ENCODE measurements at regions not wholly inside any gene's neighbourhood (a gene's known extent, or its start where the extent isn't known, plus 50 kb on each side); places are given as distances from the start of the nearest gene placed in this dataset.

- H3K9me3 ChIP-seq: no peaks in the 10 kb centered on the region
- no peaks in the 10 kb centered on the region for H3F3A ChIP-seq (replicated peaks; ENCODE audit: insufficient read depth)
- no peaks in the 10 kb centered on the region for H3K79me2 ChIP-seq (ENCODE audit: insufficient read depth)
- H4K20me1 ChIP-seq (ENCODE audit: insufficient read depth): no peaks in the 10 kb centered on the region
- no peaks in the 10 kb centered on the region for H3K27me3 ChIP-seq (ENCODE audit: insufficient read depth)
- TF ChIP-seq SMC3 (IDR thresholded peaks at IDR 0.05; ENCODE audit: low read depth, low read length) (no peak), GATA2 (CRISPR knock-in tag; IDR thresholded peaks at IDR 0.05) (no peak), MEF2A (IDR thresholded peaks at IDR 0.05; ENCODE audit: borderline replicate concordance, low read depth) (no peak), RXRA (IDR thresholded peaks at IDR 0.05; ENCODE audit: borderline replicate concordance, low read depth) (no peak), YY1 (IDR thresholded peaks at IDR 0.05; ENCODE audit: low read depth) (no peak), CHD2 (IDR thresholded peaks at IDR 0.05; ENCODE audit: low read length, partially characterized antibody) (no peak), NRF1 (IDR thresholded peaks at IDR 0.05; ENCODE audit: low read depth, low read length) (no peak), TAF1 (IDR thresholded peaks at IDR 0.05; ENCODE audit: borderline replicate concordance, low read depth, low read length) (no peak), RCOR1 (IDR thresholded peaks at IDR 0.05; ENCODE audit: low read length) (no peak), FOSL2 (IDR thresholded peaks at IDR 0.05; ENCODE audit: borderline replicate concordance, low read depth) (no peak), USF1 (IDR thresholded peaks at IDR 0.05; ENCODE audit: borderline replicate concordance, low read depth) (no peak), ELF1 (IDR thresholded peaks at IDR 0.05) (no peak), FOXM1 (IDR thresholded peaks at IDR 0.05; ENCODE audit: low read depth) (no peak)
- 34% methylated on average over 10 of the region's 10 CpGs for WGBS (ENCODE audit: low lambda C conversion rate)
- H3K9me2 ChIP-seq: no peaks in the 10 kb centered on the region
- ChIA-PET POLR2A (no interaction called here), CTCF (no interaction called here)
- no peak overlapping the region for H2AFZ ChIP-seq (ENCODE audit: low read depth)
- no peak overlapping the region for H3K4me2 ChIP-seq
- no peaks in the 10 kb centered on the region for H3K36me3 ChIP-seq (replicated peaks in 1 of 2; ENCODE audit: control insufficient read depth in 1 of 2, insufficient read depth in 2 of 2, low read length in 1 of 2)
- DNase-seq: no peak
- no peak overlapping the region for H3K4me3 ChIP-seq (ENCODE audit: low read depth in 2 of 2, low read length in 1 of 2)
- H3K9ac ChIP-seq: no peak overlapping the region
- H3K27ac ChIP-seq (ENCODE audit: low read depth in 2 of 2, low read length in 1 of 2): no peak overlapping the region
- H3K4me1 ChIP-seq (ENCODE audit: control insufficient read depth in 1 of 2, insufficient read depth in 2 of 2, low read depth in 1 of 2, low read length in 1 of 2): no peaks in the 10 kb centered on the region
Observed at GRCh38 chr18:76592981-76593381, 97.9 kb upstream of the ZNF516 start.

GRCh38 chr18:76592096-76592495 lies 97.1 kb upstream of the ZNF516 start:
- H3K27me3 ChIP-seq (ENCODE audit: insufficient read depth): no peaks in the 10 kb centered on the region
- H2AFZ ChIP-seq (ENCODE audit: low read depth): no peak overlapping the region
- no peak overlapping the region for H3K27ac ChIP-seq (ENCODE audit: low read depth in 2 of 2, low read length in 1 of 2)
- H3K4me1 ChIP-seq (ENCODE audit: control insufficient read depth in 1 of 2, insufficient read depth in 2 of 2, low read depth in 1 of 2, low read length in 1 of 2): no peaks in the 10 kb centered on the region
- H3K9me3 ChIP-seq: no peaks in the 10 kb centered on the region
- CTCF ChIA-PET: no interaction called here
- H4K20me1 ChIP-seq (ENCODE audit: insufficient read depth): no peaks in the 10 kb centered on the region
- no peaks in the 10 kb centered on the region for H3K9me2 ChIP-seq
- no peaks in the 10 kb centered on the region for H3K79me2 ChIP-seq (ENCODE audit: insufficient read depth)
- TF ChIP-seq RXRA (IDR thresholded peaks at IDR 0.05; ENCODE audit: borderline replicate concordance, low read depth) (no peak), CTCF (IDR thresholded peaks at IDR 0.05) (no peak), FOSL2 (IDR thresholded peaks at IDR 0.05; ENCODE audit: borderline replicate concordance, low read depth) (no peak), CHD2 (IDR thresholded peaks at IDR 0.05; ENCODE audit: low read length, partially characterized antibody) (no peak), ZBTB33 (IDR thresholded peaks at IDR 0.05; ENCODE audit: borderline replicate concordance, low read depth) (no peak), EP300 (IDR thresholded peaks at IDR 0.05; ENCODE audit: borderline replicate concordance in 1 of 2, low read depth in 1 of 2, low read length in 1 of 2) (no peak), IRF3 (IDR thresholded peaks at IDR 0.05; ENCODE audit: low read depth, low read length) (no peak), MEF2A (IDR thresholded peaks at IDR 0.05; ENCODE audit: borderline replicate concordance, low read depth) (no peak), YY1 (IDR thresholded peaks at IDR 0.05; ENCODE audit: low read depth) (no peak), JUND (IDR thresholded peaks at IDR 0.05) (no peak), MAX (IDR thresholded peaks at IDR 0.05; ENCODE audit: low read depth) (no peak), RAD21 (IDR thresholded peaks at IDR 0.05; ENCODE audit: low read length) (no peak), NFIC (IDR thresholded peaks at IDR 0.05; ENCODE audit: borderline replicate concordance) (no peak)
- WGBS (ENCODE audit: low lambda C conversion rate): 10% methylated on average over 4 of the region's 6 CpGs
- no peaks in the 10 kb centered on the region for H3K36me3 ChIP-seq (replicated peaks in 1 of 2; ENCODE audit: control insufficient read depth in 1 of 2, insufficient read depth in 2 of 2, low read length in 1 of 2)
- H3K4me3 ChIP-seq (ENCODE audit: low read depth in 2 of 2, low read length in 1 of 2): no peak overlapping the region
- no peak overlapping the region for H3K4me2 ChIP-seq
- no peaks in the 10 kb centered on the region for H3F3A ChIP-seq (replicated peaks; ENCODE audit: insufficient read depth)
- POLR2A ChIA-PET: no interaction called here
- no peak for DNase-seq
- H3K9ac ChIP-seq: no peak overlapping the region

Data from SK-N-SH (cell line).